HG03139 (cell line): ENCODE measurements at regions not wholly inside any gene's neighbourhood (a gene's known extent, or its start where the extent isn't known, plus 50 kb on each side); places are given as distances from the start of the nearest gene placed in this dataset.
"Not testable (repeated sequence)": the region's sequence is repeated elsewhere in the genome, so short reads cannot be mapped to it uniquely, and the experiment has no call there.

Experiments
- ATAC-seq: cut with Tn5 transposase; IDR thresholded peaks from one replicate; pipeline ENCODE4 v1.9.1; 2021; ENCODE audit not compliant: unreplicated experiment

DNA sequence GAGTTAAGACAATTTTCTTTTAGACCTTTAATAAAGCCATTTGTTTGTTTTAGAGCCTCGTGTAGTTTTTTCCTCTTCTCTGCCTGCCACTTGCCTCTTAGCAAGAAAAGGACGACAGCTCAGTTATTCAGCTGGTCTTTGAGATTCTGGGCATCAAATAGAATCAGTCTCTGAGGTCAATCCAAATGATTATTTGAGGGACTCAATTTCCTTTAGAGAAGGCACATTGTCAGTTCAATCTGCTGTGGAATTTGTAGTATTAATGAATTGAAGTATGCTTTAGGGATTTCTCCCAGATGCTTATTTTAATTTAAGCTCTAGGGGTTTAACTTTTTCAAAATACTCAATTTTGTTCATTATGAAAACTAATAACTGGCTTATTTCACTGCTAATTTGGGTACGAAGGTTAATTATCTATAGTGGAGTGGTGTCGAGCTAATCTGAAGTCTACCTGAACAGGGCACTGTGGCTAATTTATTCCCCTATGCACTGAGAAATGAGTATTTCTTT is 841.2 kb upstream of the AUTS2 start:
- ATAC-seq = no peak

- ATAC-seq = no peak
Observed at GRCh38 chr7:68760556-68760955, 837.7 kb upstream of the AUTS2 start.

GRCh38 chr7:68767462-68767861 is 830.8 kb upstream of the AUTS2 start:
- no peak for ATAC-seq

- ATAC-seq = no peak
Observed at GRCh38 chr7:68770649-68771048, 827.6 kb upstream of the AUTS2 start.

DNA sequence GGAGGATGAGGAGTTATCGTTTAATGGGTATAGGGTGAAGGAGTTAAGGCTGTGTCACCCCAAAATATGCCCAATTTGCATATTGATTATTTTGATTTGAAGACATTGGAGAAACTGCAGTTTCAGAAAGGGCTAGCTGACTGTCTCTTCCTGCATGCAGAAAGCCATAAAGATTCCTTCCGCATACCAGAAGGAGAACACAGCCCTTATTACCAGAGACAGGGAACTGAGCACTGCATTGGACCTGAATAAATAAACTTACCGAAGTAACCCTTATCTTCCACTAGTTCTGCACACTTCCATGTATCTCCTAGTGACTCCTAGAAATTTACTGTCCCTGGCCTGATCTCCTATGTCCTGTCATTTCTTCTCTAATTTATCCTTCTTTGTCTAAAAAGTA is 821.9 kb upstream of the AUTS2 start:
- ATAC-seq = no peak

GRCh38 chr7:68783684-68784083 is 814.6 kb upstream of the AUTS2 start:
- no peak for ATAC-seq

DNA sequence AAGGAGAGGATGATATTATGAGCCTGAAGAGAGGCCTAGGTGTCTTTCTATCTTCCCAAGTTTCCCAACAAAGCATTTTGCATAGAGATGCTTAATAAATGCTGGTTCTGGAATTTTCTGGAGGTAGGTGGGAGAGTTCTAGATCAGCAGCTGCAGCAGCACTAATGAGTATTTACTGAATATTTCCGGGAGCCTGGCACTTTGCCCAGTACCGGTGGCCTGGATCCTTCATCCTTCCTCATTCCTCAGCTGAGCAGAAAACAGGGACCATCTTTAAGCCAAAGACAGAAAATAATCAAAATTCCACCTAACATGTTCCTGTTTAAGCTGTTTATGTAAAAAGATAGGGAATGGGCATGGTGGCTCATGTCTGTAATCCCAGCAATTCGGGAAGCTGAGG is 813.2 kb upstream of the AUTS2 start:
- no peak for ATAC-seq

DNA sequence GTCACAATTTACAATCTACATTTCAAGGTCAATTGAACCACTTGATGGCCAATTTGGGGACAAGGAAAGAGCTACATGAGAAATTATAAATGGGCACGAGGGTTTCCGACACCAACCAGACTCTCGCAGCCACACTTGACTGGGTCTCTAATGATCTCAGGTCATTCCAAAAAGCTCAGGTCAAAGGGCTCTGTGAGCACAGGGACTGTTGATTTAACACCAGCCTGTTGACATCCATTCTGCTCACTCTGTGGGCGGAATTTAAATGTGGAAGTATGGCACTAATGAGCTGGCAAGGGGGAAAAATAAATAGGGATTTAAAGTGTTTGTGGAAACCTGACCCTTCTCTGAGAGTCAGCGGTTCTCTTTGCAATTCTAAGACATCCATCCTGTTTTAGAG is 810.7 kb upstream of the AUTS2 start:
- no peak for ATAC-seq

DNA sequence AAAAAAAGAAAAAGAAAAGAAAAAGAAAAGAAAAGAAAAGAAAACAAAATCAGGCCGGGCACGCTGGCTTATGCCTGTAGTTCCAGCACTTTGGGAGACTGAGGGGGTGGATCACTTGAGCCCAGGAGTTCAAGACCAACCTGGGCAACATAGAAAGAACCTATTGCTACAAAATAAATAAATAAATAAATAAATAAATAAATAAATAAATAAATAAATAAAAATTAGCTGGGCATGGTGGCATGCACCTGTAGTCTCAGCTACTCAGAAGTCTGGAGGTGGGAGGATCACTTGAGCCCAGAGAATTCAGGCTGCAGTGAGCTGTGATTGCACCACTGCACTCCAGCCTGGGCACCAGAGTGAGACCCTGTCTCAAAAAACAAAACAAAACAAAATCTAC is 809.7 kb upstream of the AUTS2 start:
- ATAC-seq = not testable (repeated sequence)

DNA sequence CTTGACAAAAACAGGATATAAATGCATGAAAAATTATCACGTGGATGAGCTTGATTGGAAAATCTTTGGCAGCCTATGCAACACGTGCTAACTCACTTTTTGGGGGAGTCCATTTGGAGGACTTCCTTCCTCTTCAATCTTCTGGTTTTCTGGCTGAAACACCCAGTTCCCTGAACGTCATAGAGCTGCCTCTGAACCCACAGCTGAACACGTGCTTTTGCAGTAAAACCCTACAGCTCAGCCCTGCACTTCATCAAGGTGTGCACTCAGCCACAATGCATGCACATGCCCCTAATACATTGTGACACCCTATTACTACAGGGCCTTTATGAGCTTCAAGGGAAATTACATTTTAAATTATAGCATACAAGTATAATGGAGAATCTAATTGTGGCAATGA is 808.7 kb upstream of the AUTS2 start:
- no peak for ATAC-seq

- ATAC-seq = no peak
Observed at GRCh38 chr7:68792351-68792750, 805.9 kb upstream of the AUTS2 start.

- no peak for ATAC-seq
Observed at GRCh38 chr7:68793513-68793912, 804.8 kb upstream of the AUTS2 start.

DNA sequence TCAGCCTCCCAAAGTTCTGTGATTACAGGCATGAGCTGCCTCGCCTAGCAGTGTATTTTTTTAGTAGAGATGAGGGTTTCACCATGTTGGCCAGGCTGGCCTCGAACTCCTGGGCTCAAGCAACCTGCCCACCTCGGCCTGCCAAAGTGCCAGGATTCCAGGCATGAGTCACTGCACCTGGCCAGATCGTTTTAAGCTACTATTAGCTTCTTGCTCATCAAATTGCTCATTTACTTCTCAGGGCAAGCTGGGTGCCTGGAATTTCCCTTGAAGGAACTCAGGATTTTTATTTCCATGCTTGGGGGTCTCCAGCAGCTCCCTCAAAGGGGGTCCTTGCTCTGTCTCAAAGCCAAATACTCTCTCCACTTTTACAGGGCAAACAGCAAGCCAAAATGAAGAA is 798.0 kb upstream of the AUTS2 start:
- no peak for ATAC-seq

GRCh38 chr7:68805159-68805558 is 793.1 kb upstream of the AUTS2 start:
- ATAC-seq = no peak

GRCh38 chr7:68807666-68808065 is 790.6 kb upstream of the AUTS2 start:
- ATAC-seq = no peak

DNA sequence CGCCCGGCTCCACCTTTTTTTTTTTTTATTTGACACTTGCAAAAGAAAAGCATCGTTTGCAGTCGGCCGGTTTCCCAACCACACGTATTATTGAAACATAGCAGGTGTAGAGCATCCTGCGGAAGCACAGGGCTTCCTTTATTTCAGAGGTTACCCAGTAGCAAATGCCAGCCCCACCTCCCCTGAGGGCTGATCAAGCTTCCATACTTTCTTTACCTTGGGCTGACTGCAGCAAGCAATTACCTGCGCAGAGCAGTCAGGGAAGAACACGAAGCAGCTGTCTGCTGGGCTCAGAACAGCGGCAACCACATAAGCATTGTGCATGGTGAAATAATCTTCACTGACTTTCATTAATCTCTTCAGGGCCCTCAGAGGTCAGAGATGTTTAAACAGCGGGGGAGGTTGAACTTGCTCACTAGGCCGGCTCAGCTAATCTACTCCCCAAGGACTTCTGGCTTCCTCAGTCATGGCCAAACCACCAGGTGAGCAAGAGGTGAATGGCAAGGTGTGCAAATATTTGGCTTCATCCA is 784.7 kb upstream of the AUTS2 start:
- no peak for ATAC-seq

GRCh38 chr7:68816491-68816890 is 781.8 kb upstream of the AUTS2 start:
- no peak for ATAC-seq

GRCh38 chr7:68820321-68820720 is 778.0 kb upstream of the AUTS2 start:
- ATAC-seq = no peak

GRCh38 chr7:68821846-68822245 is 776.4 kb upstream of the AUTS2 start:
- ATAC-seq = no peak

- ATAC-seq = no peak
Observed at GRCh38 chr7:68823996-68824780, 774.1 kb upstream of the AUTS2 start.

DNA sequence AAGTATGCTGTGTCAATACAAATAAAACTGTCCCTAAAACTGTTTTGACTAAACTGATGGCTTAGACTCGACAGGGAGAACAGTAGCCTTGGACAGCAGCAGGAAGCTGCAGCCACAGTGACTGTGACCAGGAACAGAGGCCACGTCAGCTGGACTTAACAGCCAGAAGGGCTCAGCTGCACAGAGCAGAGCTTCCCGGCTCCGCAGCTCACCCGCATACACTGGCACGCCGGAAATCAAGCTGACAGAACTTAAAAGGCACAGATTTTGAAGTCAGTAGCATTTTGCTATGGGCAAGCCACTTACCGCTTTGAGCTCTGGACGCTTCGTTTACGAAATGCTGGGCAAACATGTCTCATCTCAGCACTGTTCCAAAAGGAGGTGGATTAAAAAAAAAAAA is 769.7 kb upstream of the AUTS2 start:
- ATAC-seq = no peak

DNA sequence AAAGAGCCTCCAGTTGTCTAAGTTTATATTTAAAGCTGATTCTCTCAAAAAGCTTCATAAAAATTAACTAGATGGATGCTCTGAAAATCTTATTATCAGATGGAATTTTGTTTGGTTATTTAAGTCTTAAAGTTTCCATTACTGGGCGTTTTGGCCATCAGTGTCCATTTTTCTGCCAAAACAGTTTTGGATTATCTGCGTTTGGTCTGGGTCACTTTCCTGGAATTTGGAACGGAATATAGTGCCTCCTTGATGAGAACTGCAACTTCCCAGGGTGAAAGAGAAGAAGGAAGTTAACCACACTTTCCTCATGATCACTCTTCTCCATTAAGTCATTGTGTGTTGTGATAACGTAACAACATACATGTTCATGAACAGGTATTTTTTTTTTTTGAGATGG is 764.9 kb upstream of the AUTS2 start:
- no peak for ATAC-seq

GRCh38 chr7:68839014-68839413 is 759.3 kb upstream of the AUTS2 start:
- no peak for ATAC-seq
